ENCODE measurements at regions not wholly inside any gene's neighbourhood (a gene's known extent, or its start where the extent isn't known, plus 50 kb on each side); places are given as distances from the start of the nearest gene placed in this dataset.

- no peak for FAIRE-seq
- no peaks in the 10 kb centered on the region for H3K36me3 Mint-ChIP-seq (ENCODE audit: low read depth, unreplicated experiment)
Measured at GRCh38 chr14:36019126-36019525, 157.4 kb downstream of the PTCSC3 start.

GRCh38 chr14:36014236-36014635, 162.3 kb downstream of the PTCSC3 start:
- H3K4me3 ChIP-seq (ENCODE audit: insufficient read depth, low read depth, low read length) = no peak overlapping the region
- H3K9ac ChIP-seq (ENCODE audit: low read length) = no peak overlapping the region
- no peaks in the 10 kb centered on the region for H3K79me2 ChIP-seq (ENCODE audit: insufficient read depth, low read length)
- Mint-ChIP-seq H3K27me3 (ENCODE audit: low read depth, unreplicated experiment) (no peaks in the 10 kb centered on the region), H3K27ac (ENCODE audit: unreplicated experiment) (no peak overlapping the region), H3K36me3 (ENCODE audit: low read depth, unreplicated experiment) (no peaks in the 10 kb centered on the region), H3K4me3 (ENCODE audit: unreplicated experiment) (no peak overlapping the region), H3K9me3 (ENCODE audit: unreplicated experiment) (no peaks in the 10 kb centered on the region), H3K4me1 (ENCODE audit: low read depth, unreplicated experiment) (no peaks in the 10 kb centered on the region)
- H4K20me1 ChIP-seq (ENCODE audit: insufficient read depth, low read length) = no peaks in the 10 kb centered on the region
- H3K27ac ChIP-seq (ENCODE audit: low read depth, low read length) = no peak overlapping the region
- no peaks in the 10 kb centered on the region for H3K4me1 ChIP-seq (ENCODE audit: insufficient read depth, low read length)
- no peak overlapping the region for H2AFZ ChIP-seq (ENCODE audit: low read depth, low read length)
- H3K4me2 ChIP-seq (ENCODE audit: low read length) = no peak overlapping the region
- H3K36me3 ChIP-seq (ENCODE audit: insufficient read depth, low read length) = no peaks in the 10 kb centered on the region
- no peaks in the 10 kb centered on the region for H3K27me3 ChIP-seq (ENCODE audit: insufficient read depth, low read length)
- DNase-seq (ENCODE audit: low read depth) (no peak), FAIRE-seq (no peak)
- no peak for TF ChIP-seq CTCF (IDR thresholded peaks at IDR 0.05; ENCODE audit: insufficient read depth, low read depth, low read length)
- no peak for TF ChIP-seq EZH2 (IDR thresholded peaks at IDR 0.05; ENCODE audit: insufficient read depth, low read length)
- no peaks in the 10 kb centered on the region for H3K9me3 ChIP-seq (ENCODE audit: insufficient read depth, low read depth, low read length)

More at GRCh38 chr14:36019126-36019525, 157.4 kb downstream of the PTCSC3 start:
- H3K9me3 Mint-ChIP-seq (ENCODE audit: unreplicated experiment) = no peaks in the 10 kb centered on the region
- no peak overlapping the region for H3K9ac ChIP-seq (ENCODE audit: low read length)
- H4K20me1 ChIP-seq (ENCODE audit: insufficient read depth, low read length) = no peaks in the 10 kb centered on the region
- H3K27ac Mint-ChIP-seq (ENCODE audit: unreplicated experiment) = no peak overlapping the region
- H3K36me3 ChIP-seq (ENCODE audit: insufficient read depth, low read length) = no peaks in the 10 kb centered on the region
- H3K9me3 ChIP-seq (ENCODE audit: insufficient read depth, low read depth, low read length) = no peaks in the 10 kb centered on the region
- DNase-seq (ENCODE audit: low read depth) = peak; percentile 42
- H3K4me1 ChIP-seq (ENCODE audit: insufficient read depth, low read length) = no peaks in the 10 kb centered on the region
- no peaks in the 10 kb centered on the region for H3K27me3 Mint-ChIP-seq (ENCODE audit: low read depth, unreplicated experiment)
- no peak overlapping the region for H3K4me2 ChIP-seq (ENCODE audit: low read length)
- no peaks in the 10 kb centered on the region for H3K27me3 ChIP-seq (ENCODE audit: insufficient read depth, low read length)
- no peak overlapping the region for H2AFZ ChIP-seq (ENCODE audit: low read depth, low read length)
- H3K4me3 Mint-ChIP-seq (ENCODE audit: unreplicated experiment) = no peak overlapping the region
- no peaks in the 10 kb centered on the region for H3K79me2 ChIP-seq (ENCODE audit: insufficient read depth, low read length)
- H3K4me3 ChIP-seq (ENCODE audit: insufficient read depth, low read depth, low read length) = no peak overlapping the region
- TF ChIP-seq CTCF (IDR thresholded peaks at IDR 0.05; ENCODE audit: insufficient read depth, low read depth, low read length) = no peak
- TF ChIP-seq EZH2 (IDR thresholded peaks at IDR 0.05; ENCODE audit: insufficient read depth, low read length) = no peak
- H3K4me1 Mint-ChIP-seq (ENCODE audit: low read depth, unreplicated experiment) = no peaks in the 10 kb centered on the region
- no peak overlapping the region for H3K27ac ChIP-seq (ENCODE audit: low read depth, low read length)

GRCh38 chr14:36013483-36013882, 163.0 kb downstream of the PTCSC3 start:
- H3K4me1 ChIP-seq (ENCODE audit: insufficient read depth, low read length) = no peaks in the 10 kb centered on the region
- H3K9me3 Mint-ChIP-seq (ENCODE audit: unreplicated experiment) = no peaks in the 10 kb centered on the region
- H3K4me3 Mint-ChIP-seq (ENCODE audit: unreplicated experiment) = no peak overlapping the region
- H3K27me3 Mint-ChIP-seq (ENCODE audit: low read depth, unreplicated experiment) = no peaks in the 10 kb centered on the region
- H3K4me1 Mint-ChIP-seq (ENCODE audit: low read depth, unreplicated experiment) = no peaks in the 10 kb centered on the region
- TF ChIP-seq CTCF (IDR thresholded peaks at IDR 0.05; ENCODE audit: insufficient read depth, low read depth, low read length) (no peak), EZH2 (IDR thresholded peaks at IDR 0.05; ENCODE audit: insufficient read depth, low read length) (no peak)
- FAIRE-seq (no peak), DNase-seq (ENCODE audit: low read depth) (no peak)
- no peak overlapping the region for H2AFZ ChIP-seq (ENCODE audit: low read depth, low read length)
- H3K27me3 ChIP-seq (ENCODE audit: insufficient read depth, low read length) = no peaks in the 10 kb centered on the region
- no peaks in the 10 kb centered on the region for H3K36me3 Mint-ChIP-seq (ENCODE audit: low read depth, unreplicated experiment)
- H3K27ac ChIP-seq (ENCODE audit: low read depth, low read length) = no peak overlapping the region
- H3K4me3 ChIP-seq (ENCODE audit: insufficient read depth, low read depth, low read length) = no peak overlapping the region
- H4K20me1 ChIP-seq (ENCODE audit: insufficient read depth, low read length) = no peaks in the 10 kb centered on the region
- H3K79me2 ChIP-seq (ENCODE audit: insufficient read depth, low read length) = no peaks in the 10 kb centered on the region
- H3K27ac Mint-ChIP-seq (ENCODE audit: unreplicated experiment) = no peak overlapping the region
- H3K9me3 ChIP-seq (ENCODE audit: insufficient read depth, low read depth, low read length) = no peaks in the 10 kb centered on the region
- H3K4me2 ChIP-seq (ENCODE audit: low read length) = no peak overlapping the region
- H3K36me3 ChIP-seq (ENCODE audit: insufficient read depth, low read length) = no peaks in the 10 kb centered on the region
- no peak overlapping the region for H3K9ac ChIP-seq (ENCODE audit: low read length)

Measured in astrocyte (in vitro differentiated cells and primary cell).